ENCODE measurements at regions not wholly inside any gene's neighbourhood (a gene's known extent, or its start where the extent isn't known, plus 50 kb on each side); places are given as distances from the start of the nearest gene placed in this dataset.

- no peaks in the 10 kb centered on the region for H3K36me3 ChIP-seq (replicated peaks; ENCODE audit: insufficient read depth, low read depth)
- H3K27me3 ChIP-seq = no peaks in the 10 kb centered on the region
- H3K27ac ChIP-seq = no peak overlapping the region
- no peaks in the 10 kb centered on the region for H4K20me1 ChIP-seq (ENCODE audit: insufficient read depth, poor library complexity, severe bottlenecking)
- no peaks in the 10 kb centered on the region for H3K79me2 ChIP-seq
- 60% methylated on average over 1 of the region's 1 CpG for WGBS (ENCODE audit: low lambda C conversion rate, missing lambda C conversion rate)
- no peak for TF ChIP-seq EZH2phosphoT487 (IDR thresholded peaks at IDR 0.05; ENCODE audit: low read depth, severe bottlenecking, unreplicated experiment)
- no peak for TF ChIP-seq EZH2 (IDR thresholded peaks at IDR 0.05; ENCODE audit: borderline replicate concordance)
- no peak for TF ChIP-seq CTCF (IDR thresholded peaks at IDR 0.05; ENCODE audit: poor library complexity)
- H3K4me1 ChIP-seq (ENCODE audit: insufficient read depth) = no peaks in the 10 kb centered on the region
- H3K4me3 ChIP-seq = no peak overlapping the region
- no peak overlapping the region for H3K4me2 ChIP-seq
- H3K9me2 ChIP-seq (replicated peaks; ENCODE audit: insufficient read depth) = no peaks in the 10 kb centered on the region
- H2AFZ ChIP-seq = no peak overlapping the region
- H3K9me3 ChIP-seq (ENCODE audit: low read depth) = no peaks in the 10 kb centered on the region
- DNase-seq (ENCODE audit: low spot score) = no peak
Observed at GRCh38 chr3:167958141-167958540, 137.6 kb downstream of the GOLIM4 start.

GRCh38 chr3:167952969-167953368 lies 142.8 kb downstream of the GOLIM4 start:
- no peaks in the 10 kb centered on the region for H4K20me1 ChIP-seq (ENCODE audit: insufficient read depth, poor library complexity, severe bottlenecking)
- 55% methylated on average over 4 of the region's 4 CpGs for WGBS (ENCODE audit: low lambda C conversion rate, missing lambda C conversion rate)
- no peak for DNase-seq (ENCODE audit: low spot score)
- no peaks in the 10 kb centered on the region for H3K79me2 ChIP-seq
- H2AFZ ChIP-seq = no peak overlapping the region
- TF ChIP-seq EZH2phosphoT487 (IDR thresholded peaks at IDR 0.05; ENCODE audit: low read depth, severe bottlenecking, unreplicated experiment) (no peak), CTCF (IDR thresholded peaks at IDR 0.05; ENCODE audit: poor library complexity) (no peak), EZH2 (IDR thresholded peaks at IDR 0.05; ENCODE audit: borderline replicate concordance) (no peak)
- H3K27me3 ChIP-seq = no peaks in the 10 kb centered on the region
- H3K4me1 ChIP-seq (ENCODE audit: insufficient read depth) = no peaks in the 10 kb centered on the region
- no peak overlapping the region for H3K4me2 ChIP-seq
- no peaks in the 10 kb centered on the region for H3K9me3 ChIP-seq (ENCODE audit: low read depth)
- no peak overlapping the region for H3K4me3 ChIP-seq
- no peaks in the 10 kb centered on the region for H3K36me3 ChIP-seq (replicated peaks; ENCODE audit: insufficient read depth, low read depth)
- no peaks in the 10 kb centered on the region for H3K9me2 ChIP-seq (replicated peaks; ENCODE audit: insufficient read depth)
- H3K27ac ChIP-seq = no peak overlapping the region

GRCh38 chr3:167950212-167950611 lies 145.5 kb downstream of the GOLIM4 start:
- Histone ChIP-seq H3K36me3 (replicated peaks; ENCODE audit: insufficient read depth, low read depth) (no peaks in the 10 kb centered on the region), H2AFZ (no peak overlapping the region), H3K9me2 (replicated peaks; ENCODE audit: insufficient read depth) (no peaks in the 10 kb centered on the region), H3K9me3 (ENCODE audit: low read depth) (no peaks in the 10 kb centered on the region), H3K4me2 (no peak overlapping the region), H3K27ac (no peak overlapping the region), H3K79me2 (no peaks in the 10 kb centered on the region), H4K20me1 (ENCODE audit: insufficient read depth, poor library complexity, severe bottlenecking) (no peaks in the 10 kb centered on the region), H3K4me3 (no peak overlapping the region), H3K27me3 (no peaks in the 10 kb centered on the region), H3K4me1 (ENCODE audit: insufficient read depth) (no peaks in the 10 kb centered on the region)
- no peak for DNase-seq (ENCODE audit: low spot score)
- TF ChIP-seq EZH2 (IDR thresholded peaks at IDR 0.05; ENCODE audit: borderline replicate concordance) (no peak), EZH2phosphoT487 (IDR thresholded peaks at IDR 0.05; ENCODE audit: low read depth, severe bottlenecking, unreplicated experiment) (no peak), CTCF (IDR thresholded peaks at IDR 0.05; ENCODE audit: poor library complexity) (no peak)
- 91% methylated on average over 5 of the region's 5 CpGs for WGBS (ENCODE audit: low lambda C conversion rate, missing lambda C conversion rate)

Measured in hepatocyte (in vitro differentiated cells).